GM19351 (cell line): ENCODE measurements at regions not wholly inside any gene's neighbourhood (a gene's known extent, or its start where the extent isn't known, plus 50 kb on each side); places are given as distances from the start of the nearest gene placed in this dataset.
"Not testable (repeated sequence)": the region's sequence is repeated elsewhere in the genome, so short reads cannot be mapped to it uniquely, and the experiment has no call there.

Source experiments
- ATAC-seq: cut with Tn5 transposase; IDR thresholded peaks from one replicate; pipeline ENCODE4 v1.9.1; 2021; ENCODE audit warnings: mild to moderate bottlenecking, moderate library complexity; ENCODE audit not compliant: unreplicated experiment

- no peak for ATAC-seq
These were observed 183.2 kb upstream of the MAP3K1 start for GRCh38 chr5:56632199-56632598.

- ATAC-seq, result no peak
These were observed 183.6 kb upstream of the MAP3K1 start for GRCh38 chr5:56631719-56632118.

DNA sequence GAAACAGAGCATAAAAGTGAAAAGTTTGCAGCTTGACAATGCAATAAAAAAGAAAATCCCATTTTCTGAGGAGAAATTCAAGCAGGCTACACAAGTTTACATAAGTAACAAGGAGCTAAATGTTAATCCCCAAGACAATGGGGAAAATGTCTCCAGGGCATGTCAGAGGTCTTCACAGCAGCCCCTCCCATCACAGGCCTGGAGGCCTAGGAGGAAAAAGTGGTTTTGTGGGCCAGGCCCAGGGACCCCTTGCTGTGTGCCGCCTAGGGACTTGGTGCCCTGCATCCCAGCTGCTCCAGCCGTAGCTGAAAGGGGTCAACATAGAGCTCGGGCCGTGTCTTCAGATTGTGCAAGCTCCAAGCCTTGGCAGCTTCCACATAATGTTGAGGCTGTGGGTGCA, 186.7 kb upstream of the MAP3K1 start:
- not testable (repeated sequence) for ATAC-seq

DNA sequence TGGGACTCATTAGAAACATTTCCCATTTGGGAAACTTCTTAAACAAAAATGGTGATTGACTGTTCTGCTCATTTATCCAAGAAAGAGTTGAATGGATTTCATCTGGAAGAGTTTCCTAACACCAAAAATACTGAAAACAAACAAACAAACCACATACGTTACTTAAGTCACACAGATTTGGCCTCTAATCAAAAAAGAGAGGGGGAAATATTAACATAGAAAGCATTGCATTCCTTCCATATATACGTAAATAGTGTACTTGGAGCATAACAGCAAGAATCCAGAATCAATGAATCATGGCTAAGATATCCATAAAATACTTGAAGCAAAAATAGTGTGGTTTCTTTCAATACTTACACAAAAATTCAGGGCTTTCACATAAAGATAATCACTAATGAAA, 189.8 kb upstream of the MAP3K1 start:
- ATAC-seq, result no peak

- no peak for ATAC-seq
These were observed 190.6 kb upstream of the MAP3K1 start for GRCh38 chr5:56624751-56625150.

- ATAC-seq, result no peak
These were observed 193.2 kb upstream of the MAP3K1 start for GRCh38 chr5:56622141-56622540.

- ATAC-seq, result no peak
These were observed 194.3 kb upstream of the MAP3K1 start for GRCh38 chr5:56620903-56621677.

DNA sequence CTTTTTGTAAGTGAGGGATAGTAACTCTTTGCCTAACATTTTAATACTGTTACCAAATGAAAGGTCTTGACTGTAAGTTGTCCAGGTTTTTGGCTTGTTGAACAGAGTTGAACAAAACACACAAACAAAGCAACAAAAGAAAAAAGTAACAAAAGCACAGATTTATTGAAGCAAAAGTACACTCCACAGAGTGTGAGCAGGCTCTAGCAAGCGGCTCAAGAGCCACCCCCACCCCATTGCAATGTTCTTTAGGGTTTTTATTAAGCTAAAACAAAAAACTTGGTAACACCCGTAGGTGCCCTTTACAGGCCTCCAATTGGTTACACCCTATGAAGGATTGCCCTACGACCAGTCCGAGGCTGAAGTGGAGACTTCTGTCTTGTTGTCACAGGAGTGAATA, 197.4 kb upstream of the MAP3K1 start:
- ATAC-seq, result no peak

GRCh38 chr5:56616454-56617160, 198.7 kb upstream of the MAP3K1 start:
- ATAC-seq, result no peak

- no peak for ATAC-seq
These were observed 199.8 kb upstream of the MAP3K1 start for GRCh38 chr5:56615361-56616153.

GRCh38 chr5:56612759-56613158, 202.6 kb upstream of the MAP3K1 start:
- no peak for ATAC-seq

- no peak for ATAC-seq
These were observed 203.0 kb upstream of the MAP3K1 start for GRCh38 chr5:56612353-56612752.

DNA sequence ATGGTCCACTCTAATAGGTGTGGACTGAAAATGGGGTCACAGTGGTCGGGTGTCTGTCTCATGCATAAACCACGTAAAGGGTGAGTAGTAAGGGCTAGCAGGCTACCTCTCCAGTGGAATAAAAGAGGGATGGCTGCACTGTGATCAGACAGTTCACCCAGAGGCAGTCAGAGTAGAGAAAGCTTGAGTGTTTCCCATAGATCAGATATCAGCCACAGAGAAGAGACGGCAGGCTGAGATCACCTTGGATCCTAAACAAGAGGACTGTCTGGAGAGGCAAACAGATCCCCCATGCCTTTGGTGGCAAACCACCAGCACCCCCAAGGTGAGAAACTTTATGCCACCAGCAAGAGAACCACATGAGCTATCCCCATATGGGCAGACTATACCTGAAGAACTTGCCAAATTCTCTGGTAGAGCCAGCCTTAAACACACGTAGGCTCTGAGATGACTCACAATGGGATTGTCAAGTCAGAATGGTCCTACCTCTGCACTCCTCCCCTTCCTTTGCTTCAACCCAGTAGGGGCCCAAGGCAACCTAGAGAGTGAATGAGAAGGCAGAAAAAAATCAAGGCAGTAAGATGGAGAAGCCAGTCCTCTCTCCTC, 205.2 kb upstream of the MAP3K1 start:
- no peak for ATAC-seq

- no peak for ATAC-seq
These were observed 207.0 kb upstream of the MAP3K1 start for GRCh38 chr5:56608217-56608925.

GRCh38 chr5:56607551-56607950, 207.8 kb upstream of the MAP3K1 start:
- ATAC-seq, result no peak

- no peak for ATAC-seq
These were observed 208.3 kb upstream of the MAP3K1 start for GRCh38 chr5:56607074-56607473.

- ATAC-seq, result no peak
These were observed 209.2 kb upstream of the MAP3K1 start for GRCh38 chr5:56606192-56606591.

- ATAC-seq, result no peak
These were observed 210.1 kb upstream of the MAP3K1 start for GRCh38 chr5:56605231-56605630.

GRCh38 chr5:56601641-56602071, 213.7 kb upstream of the MAP3K1 start:
- ATAC-seq, result no peak

DNA sequence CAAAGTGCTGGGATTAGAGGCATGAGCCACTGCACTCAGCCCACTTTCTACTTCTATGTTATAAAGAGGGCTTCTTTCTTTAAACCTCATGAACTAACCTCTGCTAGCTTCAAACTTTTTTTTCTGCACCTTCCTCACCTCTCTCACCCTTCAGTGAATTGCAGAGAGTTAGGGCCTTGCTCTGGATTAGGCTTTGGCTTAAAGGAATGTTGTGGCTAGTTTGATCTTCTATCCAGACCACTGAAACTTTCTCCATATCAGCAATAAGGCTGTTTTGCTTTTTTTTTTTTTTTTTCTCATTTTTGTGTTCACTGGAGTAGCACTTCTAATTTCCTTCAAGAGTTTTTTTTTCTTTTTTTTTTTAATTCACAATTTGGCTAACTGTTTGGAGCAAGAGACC, 216.4 kb upstream of the MAP3K1 start:
- ATAC-seq, result no peak

GRCh38 chr5:56596155-56596554, 219.2 kb upstream of the MAP3K1 start:
- ATAC-seq, result no peak
